Prostate gland (tissue), 2 donors: ENCODE measurements at regions not wholly inside any gene's neighbourhood (a gene's known extent, or its start where the extent isn't known, plus 50 kb on each side); places are given as distances from the start of the nearest gene placed in this dataset.

ENCODE experiments used
- DNase-seq: peaks from one replicate; pipeline ENCODE4 v3.0.0-alpha.2; 2019; ENCODE audit warnings: low spot score
- H3K27ac ChIP-seq, 2 donors: fragments of 200-600 bp; sonication (generic); 2 replicates each; pipeline ENCODE4 v1.5.1; 2017 to 2019
- H3K27me3 ChIP-seq: fragments of 200-600 bp; sonication (generic); replicated peaks from 2 replicates; pipeline ENCODE4 v1.5.1; 2019; ENCODE audit not compliant: insufficient read depth
- H3K36me3 ChIP-seq, 2 donors: fragments of 200-600 bp; sonication (generic); 1 replicate in 1 of 2; 2 replicates in 1 of 2; pipeline versions ENCODE4 v1.5.1 to v1.8.1; 2017 to 2019
- H3K4me1 ChIP-seq: fragments of 200-600 bp; sonication (generic); replicated peaks from 2 replicates; pipeline ENCODE4 v1.5.1; 2019
- H3K4me3 ChIP-seq, 2 donors: fragments of 200-600 bp; sonication (generic); 2 replicates each; pipeline ENCODE4 v1.5.1; 2017 to 2019
- H3K9me3 ChIP-seq: fragments of 200-600 bp; sonication (generic); 2 replicates; pipeline ENCODE4 v1.5.1; 2017
- POLR2A ChIP-seq: fragments of 450-650 bp; IDR thresholded peaks from one replicate; pipeline ENCODE4 v1.6.1; 2016; ENCODE audit warnings: antibody characterized with exemption, mild to moderate bottlenecking
- POLR2AphosphoS5 ChIP-seq: sonication (generic); formaldehyde crosslinking; IDR thresholded peaks from one replicate; pipeline ENCODE4 v1.6.1; 2017; ENCODE audit warnings: antibody characterized with exemption
- WGBS: methylation state at CpG from one replicate; pipeline ENCODE4 v1.1.5; 2018; 5-methylcytosine and 5-hydroxymethylcytosine counted together
- intact Hi-C: fragments of 100-400 bp; cut with DNase I; formaldehyde crosslinking; loops from one replicate; pipeline ENCODE4 v1.14.2; 2022
- TF ChIP-seq, protein P1 (sequence below), 4 experiments: fragments of 200-600 bp in 2 of 4; fragments of 450-650 bp in 2 of 4; sonication (generic) in 2 of 4; IDR thresholded peaks; 1 replicate in 3 of 4; 2 replicates in 1 of 4; pipeline ENCODE4 v1.5.1; 2016 to 2019; ENCODE audit warnings: antibody characterized with exemption in 4 of 4, mild to moderate bottlenecking in 2 of 4, moderate library complexity in 2 of 4

GRCh38 chr11:23947883-23948282, 549.0 kb upstream of the LUZP2 start:
- H3K27me3 ChIP-seq = no peaks in the 10 kb centered on the region
- no peaks in the 10 kb centered on the region for H3K4me1 ChIP-seq
- intact Hi-C loops = no loop called here
- no peak for DNase-seq
- H3K27ac ChIP-seq = no peak overlapping the region
- H3K9me3 ChIP-seq = no peaks in the 10 kb centered on the region
- TF ChIP-seq, protein P1, sequence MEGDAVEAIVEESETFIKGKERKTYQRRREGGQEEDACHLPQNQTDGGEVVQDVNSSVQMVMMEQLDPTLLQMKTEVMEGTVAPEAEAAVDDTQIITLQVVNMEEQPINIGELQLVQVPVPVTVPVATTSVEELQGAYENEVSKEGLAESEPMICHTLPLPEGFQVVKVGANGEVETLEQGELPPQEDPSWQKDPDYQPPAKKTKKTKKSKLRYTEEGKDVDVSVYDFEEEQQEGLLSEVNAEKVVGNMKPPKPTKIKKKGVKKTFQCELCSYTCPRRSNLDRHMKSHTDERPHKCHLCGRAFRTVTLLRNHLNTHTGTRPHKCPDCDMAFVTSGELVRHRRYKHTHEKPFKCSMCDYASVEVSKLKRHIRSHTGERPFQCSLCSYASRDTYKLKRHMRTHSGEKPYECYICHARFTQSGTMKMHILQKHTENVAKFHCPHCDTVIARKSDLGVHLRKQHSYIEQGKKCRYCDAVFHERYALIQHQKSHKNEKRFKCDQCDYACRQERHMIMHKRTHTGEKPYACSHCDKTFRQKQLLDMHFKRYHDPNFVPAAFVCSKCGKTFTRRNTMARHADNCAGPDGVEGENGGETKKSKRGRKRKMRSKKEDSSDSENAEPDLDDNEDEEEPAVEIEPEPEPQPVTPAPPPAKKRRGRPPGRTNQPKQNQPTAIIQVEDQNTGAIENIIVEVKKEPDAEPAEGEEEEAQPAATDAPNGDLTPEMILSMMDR (IDR thresholded peaks at IDR 0.05) = no peak
- TF ChIP-seq POLR2A = no peak
- TF ChIP-seq POLR2AphosphoS5 = no peak
- no peak overlapping the region for H3K4me3 ChIP-seq
- no peaks in the 10 kb centered on the region for H3K36me3 ChIP-seq

- intact Hi-C loops = no loop called here
- Histone ChIP-seq H3K9me3 (no peaks in the 10 kb centered on the region), H3K27me3 (no peaks in the 10 kb centered on the region), H3K27ac (no peak overlapping the region), H3K4me3 (no peak overlapping the region), H3K36me3 (no peaks in the 10 kb centered on the region), H3K4me1 (no peaks in the 10 kb centered on the region)
- 60% methylated on average over 2 of the region's 2 CpGs for WGBS
- DNase-seq = no peak
- no peak for TF ChIP-seq POLR2AphosphoS5
- TF ChIP-seq POLR2A = no peak
- TF ChIP-seq, protein P1 (IDR thresholded peaks at IDR 0.05) = no peak
Measured at GRCh38 chr11:23948851-23949250, 548.0 kb upstream of the LUZP2 start.

GRCh38 chr11:23953951-23954710, 542.7 kb upstream of the LUZP2 start:
- Histone ChIP-seq H3K27me3 (no peaks in the 10 kb centered on the region), H3K4me1 (no peaks in the 10 kb centered on the region), H3K4me3 (no peak overlapping the region), H3K36me3 (no peaks in the 10 kb centered on the region), H3K9me3 (no peaks in the 10 kb centered on the region), H3K27ac (no peak overlapping the region)
- intact Hi-C loops = no loop called here
- no peak for DNase-seq
- WGBS = 97% methylated on average over 2 of the region's 2 CpGs
- TF ChIP-seq, protein P1 (IDR thresholded peaks at IDR 0.05) = no peak
- no peak for TF ChIP-seq POLR2A
- TF ChIP-seq POLR2AphosphoS5 = no peak

DNA sequence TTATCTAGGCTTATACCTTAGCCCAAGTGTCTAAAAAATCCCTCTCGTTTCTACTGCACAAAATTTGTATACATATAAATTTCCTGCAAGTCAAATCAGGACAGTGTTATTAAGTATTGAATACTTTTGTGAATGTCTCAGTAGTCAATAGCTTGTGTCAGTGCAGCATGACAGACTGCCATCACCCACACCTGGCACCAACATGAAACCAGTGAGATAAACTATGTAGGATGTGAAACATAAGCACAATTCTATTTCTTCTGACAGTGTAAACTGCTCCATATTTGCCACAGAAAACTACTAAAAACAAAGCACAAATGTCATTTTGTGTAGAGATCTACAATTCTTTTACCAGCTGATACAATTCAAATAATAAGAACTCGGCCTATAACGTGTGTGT, 542.1 kb upstream of the LUZP2 start:
- no peaks in the 10 kb centered on the region for H3K9me3 ChIP-seq
- intact Hi-C loops = no loop called here
- DNase-seq = no peak
- no peak overlapping the region for H3K4me3 ChIP-seq
- no peaks in the 10 kb centered on the region for H3K27me3 ChIP-seq
- WGBS = 74% methylated on average over 3 of the region's 3 CpGs
- H3K27ac ChIP-seq = no peak overlapping the region
- no peaks in the 10 kb centered on the region for H3K4me1 ChIP-seq
- TF ChIP-seq POLR2AphosphoS5 (no peak), POLR2A (no peak)
- TF ChIP-seq, protein P1 (IDR thresholded peaks at IDR 0.05) = no peak
- H3K36me3 ChIP-seq = no peaks in the 10 kb centered on the region

DNA sequence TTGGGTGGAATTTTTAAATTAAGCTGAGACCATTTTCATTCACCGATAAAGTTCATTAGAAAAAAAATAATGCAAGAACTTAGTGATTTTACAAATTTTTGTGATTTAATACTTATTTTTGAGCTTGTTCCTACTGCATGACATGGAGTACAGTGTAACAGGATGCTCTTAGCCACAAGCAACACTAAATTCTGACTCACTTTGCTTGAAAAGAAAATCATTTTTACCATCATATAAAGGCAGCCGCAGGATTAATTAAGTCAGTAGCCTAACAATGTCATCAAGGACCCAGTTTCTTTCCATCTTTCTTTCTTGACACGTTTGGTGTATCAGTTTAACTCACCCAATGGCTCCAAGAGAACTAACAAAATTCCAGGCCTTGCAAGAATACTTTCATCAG, 540.3 kb upstream of the LUZP2 start:
- Histone ChIP-seq H3K9me3 (no peaks in the 10 kb centered on the region), H3K4me3 (no peak overlapping the region), H3K4me1 (no peaks in the 10 kb centered on the region), H3K36me3 (no peaks in the 10 kb centered on the region), H3K27ac (no peak overlapping the region), H3K27me3 (no peaks in the 10 kb centered on the region)
- TF ChIP-seq POLR2AphosphoS5 = no peak
- TF ChIP-seq, protein P1 (IDR thresholded peaks at IDR 0.05) = no peak
- TF ChIP-seq POLR2A = no peak
- no peak for DNase-seq
- intact Hi-C loops = no loop called here
- WGBS = 92% methylated on average over 3 of the region's 3 CpGs
